HG03565 (cell line): ENCODE measurements at regions not wholly inside any gene's neighbourhood (a gene's known extent, or its start where the extent isn't known, plus 50 kb on each side); places are given as distances from the start of the nearest gene placed in this dataset.

Experiments used
- ATAC-seq: cut with Tn5 transposase; IDR thresholded peaks from one replicate; pipeline ENCODE4 v1.9.1; 2021; ENCODE audit warnings: mild to moderate bottlenecking, moderate library complexity; ENCODE audit not compliant: unreplicated experiment

DNA sequence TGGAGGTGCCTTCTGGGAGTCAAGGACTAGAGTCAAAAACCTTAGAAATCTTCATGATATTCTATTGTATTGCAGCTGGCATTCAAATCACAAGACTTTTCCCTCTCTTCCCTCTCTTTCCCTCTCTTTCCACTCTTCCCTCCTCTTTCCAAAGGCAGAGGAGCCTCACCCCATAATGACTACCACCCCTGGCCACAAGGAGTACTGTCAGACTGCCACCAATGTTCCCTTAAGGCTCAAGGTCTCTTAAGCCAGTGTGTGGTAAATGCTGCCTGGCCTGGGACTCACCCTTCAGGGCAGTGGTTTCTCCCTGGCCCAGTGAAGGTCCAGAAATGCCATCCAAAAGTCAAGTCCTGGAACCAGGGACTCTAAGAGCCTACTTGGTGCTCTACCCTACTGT lies 605.9 kb upstream of the PKDCC start:
- ATAC-seq = no peak

DNA sequence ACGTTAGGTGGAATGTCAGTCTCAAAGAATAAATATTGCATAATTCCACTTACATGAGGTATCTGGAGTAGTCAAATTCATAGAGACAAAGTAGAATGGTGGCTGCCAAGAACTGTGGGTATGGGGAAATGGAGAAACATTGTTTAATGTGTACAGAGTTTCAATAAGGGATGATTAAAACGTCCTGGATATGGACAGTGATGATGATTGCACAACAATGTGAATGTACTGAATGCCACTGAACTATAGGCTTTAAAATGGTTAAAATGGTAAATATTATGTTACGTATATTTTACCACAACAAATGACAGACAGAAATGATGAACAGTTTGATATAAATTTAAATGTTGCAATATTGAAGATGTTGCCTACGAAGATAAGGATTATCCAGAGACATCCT lies 602.0 kb upstream of the PKDCC start:
- no peak for ATAC-seq

GRCh38 chr2:41446266-41446665 lies 601.6 kb upstream of the PKDCC start:
- ATAC-seq = no peak

- no peak for ATAC-seq
Measured at GRCh38 chr2:41448221-41448620, 599.6 kb upstream of the PKDCC start.

GRCh38 chr2:41457026-41457425 lies 590.8 kb upstream of the PKDCC start:
- no peak for ATAC-seq

DNA sequence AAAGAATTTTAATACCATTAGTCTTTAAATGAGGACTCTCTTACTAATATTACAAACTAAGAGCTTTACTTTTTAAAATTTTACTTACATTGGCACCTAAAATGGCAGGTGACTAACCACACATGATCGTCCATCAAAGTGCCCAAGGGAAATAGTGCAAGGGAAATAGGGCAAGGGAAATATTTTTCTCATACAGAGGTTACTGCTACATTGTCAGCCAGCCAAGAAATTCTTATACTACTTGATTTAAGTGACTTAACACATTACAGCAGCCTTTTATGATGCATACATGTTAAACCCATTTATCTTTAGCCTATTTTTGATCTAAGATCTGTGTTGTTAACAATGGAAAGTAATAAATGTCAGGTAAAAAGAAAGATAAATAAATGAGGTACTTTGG lies 587.2 kb upstream of the PKDCC start:
- no peak for ATAC-seq

- no peak for ATAC-seq
Measured at GRCh38 chr2:41464395-41464794, 583.4 kb upstream of the PKDCC start.

- peak; percentile 67 for ATAC-seq
Measured at GRCh38 chr2:41475959-41476358, 571.9 kb upstream of the PKDCC start.

- no peak for ATAC-seq
Measured at GRCh38 chr2:41482659-41483058, 565.2 kb upstream of the PKDCC start.

GRCh38 chr2:41483226-41483625 lies 564.6 kb upstream of the PKDCC start:
- ATAC-seq = no peak

GRCh38 chr2:41483982-41484857 lies 563.6 kb upstream of the PKDCC start:
- ATAC-seq = no peak

- ATAC-seq = no peak
Measured at GRCh38 chr2:41484858-41485234, 563.0 kb upstream of the PKDCC start.

DNA sequence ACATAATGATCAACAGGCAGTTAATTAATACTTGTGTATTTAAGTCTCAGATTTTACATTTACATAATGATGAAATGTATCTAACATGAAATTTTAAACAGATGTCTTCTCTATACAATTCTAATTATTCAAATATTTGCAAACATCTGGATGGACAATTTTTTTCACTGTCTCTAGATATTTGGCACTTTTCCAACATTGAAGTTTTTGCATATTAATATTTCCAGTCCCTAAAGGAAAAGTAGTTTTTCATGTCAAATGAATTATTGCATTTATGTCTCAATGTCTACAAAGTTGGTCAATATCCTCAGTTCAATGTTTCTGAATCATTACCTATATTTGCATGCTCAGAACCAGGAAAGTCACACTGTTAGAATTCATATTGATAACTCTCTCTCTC lies 560.9 kb upstream of the PKDCC start:
- no peak for ATAC-seq

- no peak for ATAC-seq
Measured at GRCh38 chr2:41488888-41489287, 558.9 kb upstream of the PKDCC start.

DNA sequence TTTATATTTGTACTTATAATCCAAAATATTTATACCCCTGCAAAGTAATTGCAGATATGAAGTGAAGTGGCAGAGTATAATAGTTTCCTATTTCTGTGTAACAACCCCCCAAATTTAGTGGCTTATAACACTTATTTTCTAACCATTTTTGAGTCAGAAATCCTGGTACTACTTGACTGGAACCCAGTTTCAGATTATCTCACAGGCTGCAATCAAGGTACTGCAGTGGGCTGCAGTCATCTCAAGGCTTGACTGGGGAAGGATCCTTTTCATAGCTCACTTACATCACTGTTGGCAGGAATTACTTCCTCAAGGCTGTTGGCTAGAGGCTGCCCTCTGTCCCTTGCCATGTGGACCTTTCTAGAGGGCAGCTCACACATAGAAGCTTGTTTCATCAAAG lies 558.2 kb upstream of the PKDCC start:
- ATAC-seq = no peak

DNA sequence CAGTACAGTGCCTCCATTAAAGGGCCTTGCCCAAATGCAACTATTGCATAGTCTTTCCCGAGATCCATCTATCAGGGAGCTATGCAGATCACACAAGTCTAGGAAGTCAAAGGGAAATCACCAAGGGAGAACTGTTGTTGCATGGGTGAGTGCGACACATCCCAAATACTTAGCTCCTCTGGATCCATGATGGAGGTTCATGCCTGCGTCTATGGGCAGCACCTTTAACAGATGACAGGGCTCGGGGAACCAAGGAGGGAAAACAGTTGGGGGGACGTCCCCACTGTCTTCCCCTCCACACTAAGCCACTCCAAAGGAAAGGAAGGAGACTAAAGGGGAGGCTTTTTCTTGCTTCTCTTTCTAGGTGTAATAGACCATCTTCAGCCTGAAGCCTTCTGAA lies 552.8 kb upstream of the PKDCC start:
- no peak for ATAC-seq

GRCh38 chr2:41496908-41497307 lies 550.9 kb upstream of the PKDCC start:
- no peak for ATAC-seq

DNA sequence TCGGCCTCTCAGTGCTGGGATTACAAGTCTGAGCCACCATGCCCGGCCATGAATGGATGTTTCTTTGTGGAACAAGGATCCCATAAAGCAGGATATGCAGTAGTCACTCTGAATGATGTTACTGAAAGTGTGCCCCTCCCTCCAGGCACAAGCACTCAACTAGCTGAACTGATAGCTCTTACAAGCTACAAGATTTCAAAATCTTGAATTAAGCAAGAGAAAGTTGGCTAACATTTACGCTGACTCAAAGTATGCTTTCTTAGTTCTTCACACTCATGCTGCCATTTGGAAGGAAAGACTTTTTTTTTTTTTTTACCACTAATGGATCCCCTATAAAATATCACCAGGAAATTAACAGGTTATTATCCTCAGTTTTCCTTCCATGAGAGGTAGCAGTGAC lies 549.0 kb upstream of the PKDCC start:
- no peak for ATAC-seq

DNA sequence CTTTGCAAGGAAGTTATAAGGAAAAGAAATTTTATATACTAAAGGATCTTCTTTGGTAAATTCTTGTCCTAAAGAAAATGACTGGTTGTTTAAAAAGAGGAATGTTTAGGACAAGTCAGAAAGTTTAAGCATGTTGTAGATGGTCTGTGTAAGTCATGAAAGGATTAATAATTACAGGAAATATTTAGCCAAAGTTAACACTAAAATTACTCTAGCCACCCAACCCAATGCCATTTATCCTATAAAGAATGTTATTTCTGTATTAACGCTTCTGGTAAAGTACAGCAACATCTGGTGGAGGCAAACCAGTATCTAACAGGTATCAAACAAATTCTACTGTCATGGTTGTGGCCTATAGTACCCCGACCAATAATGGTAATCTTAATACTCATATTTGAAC lies 546.9 kb upstream of the PKDCC start:
- no peak for ATAC-seq

- ATAC-seq = no peak
Measured at GRCh38 chr2:41502752-41503151, 545.1 kb upstream of the PKDCC start.

GRCh38 chr2:41504532-41504931 lies 543.3 kb upstream of the PKDCC start:
- no peak for ATAC-seq

DNA sequence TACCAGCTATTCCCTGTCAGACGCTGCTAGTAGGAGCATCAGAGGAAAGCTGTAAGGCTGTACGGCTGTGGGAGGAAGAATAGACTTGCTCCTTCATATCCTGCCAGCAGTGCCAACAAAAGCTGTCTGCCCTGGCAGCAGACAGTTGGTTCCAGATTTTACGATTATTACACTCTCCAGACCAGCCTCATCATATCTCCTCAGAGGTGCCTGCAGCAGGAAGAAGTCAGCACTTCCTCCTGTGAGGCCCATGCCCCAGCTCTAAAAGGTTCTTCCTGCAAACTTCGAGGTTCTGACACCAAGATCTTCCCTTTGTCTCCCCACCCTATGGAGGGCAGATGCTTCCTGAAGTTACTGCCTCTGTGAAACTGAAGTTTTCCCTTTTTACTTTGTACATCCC lies 537.7 kb upstream of the PKDCC start:
- no peak for ATAC-seq

GRCh38 chr2:41521211-41521610 lies 526.6 kb upstream of the PKDCC start:
- ATAC-seq = no peak
